BE2C (cell line): ENCODE measurements at regions not wholly inside any gene's neighbourhood (a gene's known extent, or its start where the extent isn't known, plus 50 kb on each side); places are given as distances from the start of the nearest gene placed in this dataset.

Source experiments
- DNase-seq: peaks from one replicate; pipeline ENCODE4 v3.0.0-alpha.2; 2020
- H3K27me3 ChIP-seq: fragments of 250-450 bp; sonication (Bioruptor Pico); 2 replicates; pipeline ENCODE4 v1.5.1; 2020; ENCODE audit warnings: mild to moderate bottlenecking
- H3K36me3 ChIP-seq: fragments of 250-450 bp; sonication (Bioruptor Pico); 2 replicates; pipeline ENCODE4 v1.5.1; 2020; ENCODE audit warnings: mild to moderate bottlenecking
- H3K4me1 ChIP-seq: fragments of 250-450 bp; sonication (Bioruptor Pico); 2 replicates; pipeline ENCODE4 v1.5.1; 2020
- H3K4me3 ChIP-seq: 2 replicates; pipeline ENCODE4 v1.5.1; 2011; ENCODE audit warnings: low read depth, low read length
- H3K9me3 ChIP-seq: fragments of 250-450 bp; sonication (Bioruptor Pico); 2 replicates; pipeline ENCODE4 v1.5.1; 2020
- TF ChIP-seq, protein P1 (sequence below): IDR thresholded peaks from 2 replicates; pipeline ENCODE4 v1.5.1; 2012; ENCODE audit warnings: mild to moderate bottlenecking, low read depth, low read length

DNA sequence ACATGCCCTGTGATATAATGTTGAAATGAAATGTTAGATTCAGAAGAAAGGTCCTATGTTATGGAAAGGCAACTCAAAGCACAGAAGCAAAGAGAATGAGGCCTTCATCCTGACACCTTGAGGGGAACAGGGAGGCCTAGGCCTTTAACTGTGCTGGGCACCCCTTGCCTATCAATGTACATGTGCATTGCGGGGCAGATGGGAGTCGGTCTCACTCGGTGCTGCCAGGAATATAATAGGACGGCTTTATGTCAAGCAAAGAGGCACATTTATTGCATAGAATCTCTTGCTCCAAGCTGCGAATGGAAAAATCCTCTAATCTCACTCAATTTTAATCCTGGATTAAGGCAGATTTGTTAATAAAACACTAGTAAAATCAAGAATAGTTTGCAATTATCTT is 301.0 kb upstream of the SOX14 start:
- Histone ChIP-seq H3K36me3 (no peaks in the 10 kb centered on the region), H3K4me1 (no peaks in the 10 kb centered on the region), H3K27me3 (no peaks in the 10 kb centered on the region), H3K4me3 (no peak overlapping the region), H3K9me3 (no peaks in the 10 kb centered on the region)
- TF ChIP-seq, protein P1, sequence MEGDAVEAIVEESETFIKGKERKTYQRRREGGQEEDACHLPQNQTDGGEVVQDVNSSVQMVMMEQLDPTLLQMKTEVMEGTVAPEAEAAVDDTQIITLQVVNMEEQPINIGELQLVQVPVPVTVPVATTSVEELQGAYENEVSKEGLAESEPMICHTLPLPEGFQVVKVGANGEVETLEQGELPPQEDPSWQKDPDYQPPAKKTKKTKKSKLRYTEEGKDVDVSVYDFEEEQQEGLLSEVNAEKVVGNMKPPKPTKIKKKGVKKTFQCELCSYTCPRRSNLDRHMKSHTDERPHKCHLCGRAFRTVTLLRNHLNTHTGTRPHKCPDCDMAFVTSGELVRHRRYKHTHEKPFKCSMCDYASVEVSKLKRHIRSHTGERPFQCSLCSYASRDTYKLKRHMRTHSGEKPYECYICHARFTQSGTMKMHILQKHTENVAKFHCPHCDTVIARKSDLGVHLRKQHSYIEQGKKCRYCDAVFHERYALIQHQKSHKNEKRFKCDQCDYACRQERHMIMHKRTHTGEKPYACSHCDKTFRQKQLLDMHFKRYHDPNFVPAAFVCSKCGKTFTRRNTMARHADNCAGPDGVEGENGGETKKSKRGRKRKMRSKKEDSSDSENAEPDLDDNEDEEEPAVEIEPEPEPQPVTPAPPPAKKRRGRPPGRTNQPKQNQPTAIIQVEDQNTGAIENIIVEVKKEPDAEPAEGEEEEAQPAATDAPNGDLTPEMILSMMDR: no peak
- DNase-seq: no peak

DNA sequence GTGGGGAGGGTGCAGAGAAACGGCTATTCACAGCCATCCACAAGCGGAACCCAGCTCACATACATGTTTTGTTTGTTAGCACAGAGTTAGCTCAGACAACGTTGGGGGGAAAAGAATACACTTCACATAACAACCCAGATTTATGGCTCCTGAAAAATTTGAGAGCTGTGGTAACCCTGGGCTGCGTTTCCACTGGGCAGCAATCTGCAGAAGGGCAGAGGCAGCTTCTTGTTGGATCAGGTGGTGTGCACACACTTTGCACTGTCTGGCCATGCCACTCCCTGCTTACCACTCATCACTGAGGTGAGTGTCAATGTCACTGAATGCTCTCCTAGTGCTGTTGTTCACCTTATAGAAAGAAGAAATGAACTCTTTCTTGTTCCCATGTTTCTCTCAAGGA is 299.8 kb upstream of the SOX14 start:
- no peaks in the 10 kb centered on the region for H3K9me3 ChIP-seq
- H3K27me3 ChIP-seq: no peaks in the 10 kb centered on the region
- no peaks in the 10 kb centered on the region for H3K36me3 ChIP-seq
- no peak for DNase-seq
- H3K4me3 ChIP-seq: no peak overlapping the region
- TF ChIP-seq, protein P1: no peak
- no peaks in the 10 kb centered on the region for H3K4me1 ChIP-seq

DNA sequence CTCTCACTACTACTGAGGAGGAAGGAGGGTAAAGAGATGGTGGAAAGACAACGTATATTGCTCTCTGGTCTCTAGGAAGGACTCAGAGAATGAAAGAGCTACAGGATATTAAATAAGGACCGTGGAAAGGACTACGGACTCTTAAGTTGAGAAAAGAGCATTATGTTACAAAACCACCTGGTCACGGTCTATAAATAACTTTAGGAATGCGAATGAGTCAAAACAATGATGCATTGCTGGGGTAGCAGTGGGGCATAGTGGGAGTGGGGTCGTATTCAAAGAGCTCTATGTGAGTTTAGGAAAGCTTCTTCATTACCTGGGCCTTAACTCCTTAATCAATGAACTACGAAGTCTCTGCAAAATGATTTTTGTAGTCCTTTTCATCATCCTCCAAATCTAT is 295.7 kb upstream of the SOX14 start:
- DNase-seq: no peak
- Histone ChIP-seq H3K36me3 (no peaks in the 10 kb centered on the region), H3K27me3 (no peaks in the 10 kb centered on the region), H3K9me3 (no peaks in the 10 kb centered on the region), H3K4me1 (no peaks in the 10 kb centered on the region), H3K4me3 (no peak overlapping the region)
- TF ChIP-seq, protein P1: no peak

DNA sequence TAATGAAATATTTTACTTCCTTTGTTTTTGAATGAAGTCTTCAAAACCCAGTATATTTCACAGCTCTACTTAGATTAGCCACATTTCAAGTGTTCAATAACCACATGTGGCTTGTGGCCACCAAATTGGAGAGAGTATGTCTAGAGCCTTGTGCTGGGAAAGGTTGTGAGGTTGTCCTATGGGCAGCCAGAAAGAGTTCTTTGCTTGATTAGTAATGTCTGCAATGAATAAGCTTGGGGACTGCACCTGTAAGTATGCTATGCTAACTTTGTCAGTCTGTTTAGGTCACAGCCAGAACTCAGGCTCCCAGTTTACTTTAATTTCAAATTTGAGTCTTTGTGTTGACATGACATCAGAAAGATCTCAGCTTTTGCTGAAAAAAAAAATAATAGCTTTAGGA is 294.9 kb upstream of the SOX14 start:
- H3K36me3 ChIP-seq: no peaks in the 10 kb centered on the region
- TF ChIP-seq, protein P1: no peak
- no peaks in the 10 kb centered on the region for H3K27me3 ChIP-seq
- no peaks in the 10 kb centered on the region for H3K4me1 ChIP-seq
- no peaks in the 10 kb centered on the region for H3K9me3 ChIP-seq
- DNase-seq: no peak
- no peak overlapping the region for H3K4me3 ChIP-seq

DNA sequence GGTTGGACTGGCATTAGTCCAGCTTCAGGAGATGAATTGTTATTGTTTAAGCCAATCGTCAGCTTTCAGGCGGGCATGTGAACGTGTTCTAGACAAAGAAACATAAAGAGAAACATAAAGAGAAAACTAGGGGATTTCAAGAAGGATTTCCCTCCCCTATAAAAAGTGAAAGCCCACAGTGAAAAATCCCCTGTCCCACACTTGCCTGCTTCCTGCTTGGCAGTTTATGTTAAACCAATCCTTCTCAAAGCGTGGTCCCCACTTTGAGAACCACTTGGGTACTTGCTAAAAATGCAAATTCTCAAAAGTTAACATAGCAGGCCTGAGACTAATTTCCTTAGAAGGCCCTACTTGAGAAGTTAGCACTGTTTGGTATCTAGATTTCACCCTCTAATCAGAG is 293.0 kb upstream of the SOX14 start:
- no peak overlapping the region for H3K4me3 ChIP-seq
- TF ChIP-seq, protein P1: no peak
- no peaks in the 10 kb centered on the region for H3K4me1 ChIP-seq
- H3K27me3 ChIP-seq: no peaks in the 10 kb centered on the region
- H3K36me3 ChIP-seq: no peaks in the 10 kb centered on the region
- no peaks in the 10 kb centered on the region for H3K9me3 ChIP-seq
- DNase-seq: no peak

DNA sequence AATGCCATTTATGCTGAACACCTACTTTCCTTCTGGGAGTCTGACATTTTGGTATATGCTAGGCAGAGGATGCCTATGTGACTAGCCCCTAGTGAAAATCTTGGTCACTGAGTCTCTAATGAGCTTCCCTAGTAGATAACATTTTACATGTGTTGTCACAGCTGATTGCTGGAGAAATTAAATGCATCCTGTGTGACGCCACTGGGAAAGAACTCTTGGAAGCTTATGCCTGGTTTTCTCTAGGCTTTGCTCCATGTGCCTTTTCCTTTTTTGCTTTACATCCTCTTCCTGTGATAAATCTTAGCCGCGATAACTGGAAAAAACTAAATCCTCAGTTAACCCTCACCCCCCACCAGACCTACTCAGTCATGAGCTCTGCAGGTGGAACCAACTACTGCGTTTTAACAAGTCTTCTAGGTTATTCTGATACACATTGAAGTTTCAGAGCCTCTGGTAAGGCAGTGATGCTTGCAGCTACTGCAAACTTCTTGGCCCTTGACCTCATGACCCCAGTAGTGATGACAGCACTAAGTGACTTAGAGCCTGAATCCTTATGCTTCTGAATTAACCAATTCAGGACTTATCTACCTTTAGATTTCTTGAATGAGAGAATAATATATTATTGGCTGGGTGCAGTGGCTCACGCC is 292.4 kb upstream of the SOX14 start:
- Histone ChIP-seq H3K4me1 (no peaks in the 10 kb centered on the region), H3K27me3 (no peaks in the 10 kb centered on the region), H3K4me3 (no peak overlapping the region), H3K36me3 (no peaks in the 10 kb centered on the region), H3K9me3 (no peaks in the 10 kb centered on the region)
- TF ChIP-seq, protein P1: no peak
- no peak for DNase-seq
